IMR-90 (cell line): ENCODE measurements at regions not wholly inside any gene's neighbourhood (a gene's known extent, or its start where the extent isn't known, plus 50 kb on each side); places are given as distances from the start of the nearest gene placed in this dataset.

Source experiments
- ATAC-seq: fragments of 200-7000 bp; cut with Tn5 transposase; 2 replicates; pipeline ENCODE4 v1.9.1; 2020; ENCODE audit warnings: low read depth, mild to moderate bottlenecking, moderate library complexity
- BruUV-seq: library from RNA; stranded (reverse); fragments of 400-500 nt; replicated peaks from 2 replicates; lab custom pipeline; 2021; lab: Mats Ljungman, UMichigan
- CTCF ChIA-PET: fragments of 300-600 bp; formaldehyde crosslinking; extraction: SDS; loops from one replicate; lab custom pipeline; 2021; ENCODE audit warnings: antibody characterized with exemption; lab: Yijun Ruan, JAX
- POLR2A ChIA-PET: fragments of 300-600 bp; sonication (Branson Sonifier 250); formaldehyde crosslinking; loops from one replicate; lab custom pipeline; 2022; ENCODE audit warnings: antibody characterized with exemption; ENCODE audit not compliant: unreplicated experiment; lab: Charles Lee
- DNase-seq: peaks from one replicate; pipeline ENCODE4 v3.0.0; 2013
- H2AFZ ChIP-seq: replicated peaks from 2 replicates; pipeline ENCODE3; 2013; ENCODE audit warnings: low read length, mild to moderate bottlenecking; ENCODE audit not compliant: poor library complexity
- H2AK5ac ChIP-seq: 2 replicates; pipeline ENCODE4 v1.6.1; 2013; ENCODE audit warnings: low read depth, low read length, inconsistent platforms
- H2AK9ac ChIP-seq: replicated peaks from 2 replicates; pipeline ENCODE3; 2013; ENCODE audit warnings: mild to moderate bottlenecking, low read depth, low read length, moderate library complexity; ENCODE audit not compliant: poor library complexity
- H2BK120ac ChIP-seq: 2 replicates; pipeline ENCODE4 v1.6.1; 2013; ENCODE audit warnings: low read depth, low read length, inconsistent platforms
- H2BK15ac ChIP-seq: 3 replicates; pipeline ENCODE4 v1.6.1; 2013; ENCODE audit warnings: low read depth, low read length, inconsistent platforms
- H2BK20ac ChIP-seq: 2 replicates; pipeline ENCODE4 v1.6.1; 2013; ENCODE audit warnings: low read depth, mild to moderate bottlenecking, inconsistent platforms, low read length, moderate library complexity
- H2BK5ac ChIP-seq: 2 replicates; pipeline ENCODE4 v1.6.1; 2013; ENCODE audit warnings: mild to moderate bottlenecking, low read depth, low read length, inconsistent platforms; ENCODE audit not compliant: poor library complexity, severe bottlenecking
- H3K14ac ChIP-seq: replicated peaks from 2 replicates; pipeline ENCODE4 v1.6.1; 2013; ENCODE audit warnings: low read depth, low read length, inconsistent platforms
- H3K18ac ChIP-seq: 2 replicates; pipeline ENCODE4 v1.6.1; 2013; ENCODE audit warnings: low read depth, low read length, control low read depth
- H3K23ac ChIP-seq: 2 replicates; pipeline ENCODE4 v1.6.1; 2013; ENCODE audit warnings: low read depth, low read length, inconsistent platforms
- H3K27ac ChIP-seq: 2 replicates; pipeline ENCODE4 v1.5.1; 2013; ENCODE audit warnings: mild to moderate bottlenecking, control low read depth, low read length; ENCODE audit not compliant: insufficient read depth
- H3K27me3 ChIP-seq: 2 replicates; pipeline ENCODE4 v1.6.1; 2013; ENCODE audit warnings: low read length; ENCODE audit not compliant: control insufficient read depth, insufficient read depth
- H3K36me3 ChIP-seq: 2 replicates; pipeline ENCODE4 v1.6.1; 2013; ENCODE audit warnings: low read length, mixed read lengths; ENCODE audit not compliant: control insufficient read depth, insufficient read depth
- H3K4ac ChIP-seq: 2 replicates; pipeline ENCODE4 v1.6.1; 2013; ENCODE audit warnings: low read depth, low read length, inconsistent platforms
- H3K4me1 ChIP-seq: 2 replicates; pipeline ENCODE4 v1.6.1; 2013; ENCODE audit warnings: low read length, mixed read lengths; ENCODE audit not compliant: control insufficient read depth, insufficient read depth
- H3K4me2 ChIP-seq: 2 replicates; pipeline ENCODE4 v1.6.1; 2013; ENCODE audit warnings: low read depth, mild to moderate bottlenecking, control low read depth, low read length, moderate library complexity
- H3K4me3 ChIP-seq: 2 replicates; pipeline ENCODE4 v1.5.1; 2013; ENCODE audit warnings: low read depth, mild to moderate bottlenecking, control low read depth, low read length, moderate library complexity; ENCODE audit not compliant: insufficient read depth
- H3K56ac ChIP-seq: 2 replicates; pipeline ENCODE4 v1.6.1; 2013; ENCODE audit warnings: low read length, inconsistent platforms; ENCODE audit not compliant: insufficient read depth; ENCODE audit errors: extremely low read depth
- H3K79me1 ChIP-seq, 2 experiments: 2 replicates each; pipeline ENCODE4 v1.6.1; 2013; ENCODE audit warnings: low read length in 2 of 2, inconsistent platforms in 1 of 2, low read depth in 1 of 2
- H3K9ac ChIP-seq: 2 replicates; pipeline ENCODE4 v1.6.1; 2013; ENCODE audit warnings: low read depth, low read length, control low read depth
- H3K9me1 ChIP-seq: 2 replicates; pipeline ENCODE4 v1.6.1; 2013; ENCODE audit warnings: low read length, inconsistent platforms; ENCODE audit not compliant: insufficient read depth
- H3K9me3 ChIP-seq: 2 replicates; pipeline ENCODE4 v1.6.1; 2013; ENCODE audit warnings: low read length; ENCODE audit not compliant: control insufficient read depth, insufficient read depth
- H4K20me1 ChIP-seq: 2 replicates; pipeline ENCODE4 v1.6.1; 2013; ENCODE audit warnings: low read length, inconsistent platforms; ENCODE audit not compliant: insufficient read depth
- H4K5ac ChIP-seq: 2 replicates; pipeline ENCODE4 v1.6.1; 2013; ENCODE audit warnings: mild to moderate bottlenecking, low read depth, low read length, control low read depth
- H4K8ac ChIP-seq, 2 experiments: 2 replicates each; pipeline ENCODE4 v1.6.1; 2013; ENCODE audit warnings: low read depth in 2 of 2, low read length in 2 of 2, control low read depth in 1 of 2, inconsistent platforms in 1 of 2
- H4K91ac ChIP-seq: 2 replicates; pipeline ENCODE4 v1.6.1; 2013; ENCODE audit warnings: low read depth, low read length, inconsistent platforms; ENCODE audit not compliant: insufficient read depth
- CEBPB ChIP-seq: IDR thresholded peaks from 2 replicates; pipeline ENCODE4 v1.6.1; 2012; ENCODE audit warnings: low read depth, low read length, improper control_type of control experiment
- CHD1 ChIP-seq: IDR thresholded peaks from 2 replicates; pipeline ENCODE4 v1.6.1; 2012; ENCODE audit warnings: low read depth, low read length, improper control_type of control experiment
- CTCF ChIP-seq: conservative IDR thresholded peaks from 2 replicates; pipeline ENCODE4 v1.5.1; 2012; ENCODE audit warnings: mild to moderate bottlenecking, low read depth, low read length, improper control_type of control experiment
- ELK1 ChIP-seq: fragments of 150-350 bp; IDR thresholded peaks from 2 replicates; pipeline ENCODE4 v1.6.1; 2016; ENCODE audit warnings: low read depth, mild to moderate bottlenecking, low read length, moderate library complexity, borderline replicate concordance
- FOS ChIP-seq: fragments of 150-350 bp; IDR thresholded peaks from 2 replicates; pipeline ENCODE4 v1.6.1; 2016; ENCODE audit warnings: low read depth, low read length
- MAFK ChIP-seq: IDR thresholded peaks from 2 replicates; pipeline ENCODE4 v1.6.1; 2012; ENCODE audit warnings: low read depth, low read length, improper control_type of control experiment
- MAZ ChIP-seq: IDR thresholded peaks from 2 replicates; pipeline ENCODE4 v1.6.1; 2012; ENCODE audit warnings: low read depth, mild to moderate bottlenecking, low read length, improper control_type of control experiment, moderate library complexity, borderline replicate concordance
- MXI1 ChIP-seq: IDR thresholded peaks from 2 replicates; pipeline ENCODE4 v1.6.1; 2012; ENCODE audit warnings: low read depth, mild to moderate bottlenecking, low read length, moderate library complexity, borderline replicate concordance
- POLR2A ChIP-seq: IDR thresholded peaks from 2 replicates; pipeline ENCODE4 v1.6.1; 2012; ENCODE audit warnings: mild to moderate bottlenecking, low read depth, low read length
- RAD21 ChIP-seq: IDR thresholded peaks from 2 replicates; pipeline ENCODE4 v1.6.1; 2012; ENCODE audit warnings: low read length, improper control_type of control experiment
- RCOR1 ChIP-seq: IDR thresholded peaks from 2 replicates; pipeline ENCODE4 v1.6.1; 2012; ENCODE audit warnings: mild to moderate bottlenecking, low read length, improper control_type of control experiment; ENCODE audit not compliant: insufficient replicate concordance
- SMC3 ChIP-seq: fragments of 150-350 bp; IDR thresholded peaks from 2 replicates; pipeline ENCODE4 v1.6.1; 2016; ENCODE audit warnings: low read depth, mild to moderate bottlenecking, antibody characterized with exemption, low read length, moderate library complexity
- WGBS, 2 experiments: methylation state at CpG; one replicate each; pipeline versions ENCODE4 v1.1.5 to v1.1.7; 2013; ENCODE audit warnings: missing lambda C conversion rate in 2 of 2; ENCODE audit not compliant: insufficient read length in 1 of 2; ENCODE audit errors: extremely low coverage in 2 of 2; 5-methylcytosine and 5-hydroxymethylcytosine counted together
- dilution Hi-C: fragments of 300-500 bp; cut with HindIII; formaldehyde crosslinking; loops from one replicate; pipeline ENCODE4 v1.14.3; 2018; ENCODE audit warnings: low sequenced_read_pairs; ENCODE audit not compliant: unreplicated experiment
- in situ Hi-C: fragments of 300-500 bp; cut with MboI; formaldehyde crosslinking; loops from 3 replicates; pipeline ENCODE4 v1.14.3; 2019; ENCODE audit warnings: low sequenced_read_pairs, inconsistent platforms, mixed read lengths
- intact Hi-C: fragments of 100-400 bp; cut with micrococcal nuclease; formaldehyde crosslinking; loops from 2 replicates; pipeline ENCODE4 v1.10.0; 2022

GRCh38 chr2:228767196-228767595 lies 503.9 kb downstream of the PID1 start:
- peak; percentile 19 for DNase-seq
- Histone ChIP-seq H3K4me2 (no peak overlapping the region), H3K27me3 (no peaks in the 10 kb centered on the region), H3K79me1 (no peaks in the 10 kb centered on the region), H2BK20ac (no peak overlapping the region), H2AK5ac (no peak overlapping the region), H3K36me3 (no peaks in the 10 kb centered on the region), H4K91ac (no peak overlapping the region), H3K4me3 (no peak overlapping the region), H4K5ac (no peak overlapping the region), H3K27ac (no peak overlapping the region), H2BK15ac (no peak overlapping the region), H2AK9ac (no peak overlapping the region), H3K9ac (no peak overlapping the region), H2AFZ (no peak overlapping the region), H3K23ac (no peak overlapping the region), H3K9me1 (no peaks in the 10 kb centered on the region), H2BK5ac (no peak overlapping the region), H3K9me3 (peaks cover 3% of the 10 kb centered on the region), H3K14ac (no peak overlapping the region), H3K18ac (no peak overlapping the region), H3K4me1 (no peaks in the 10 kb centered on the region), H2BK120ac (no peak overlapping the region), H3K4ac (no peak overlapping the region), H4K8ac (no peak overlapping the region), H4K20me1 (no peaks in the 10 kb centered on the region), H3K56ac (no peak overlapping the region)
- TF ChIP-seq RAD21 (no peak), RCOR1 (no peak), CTCF (no peak), CEBPB (no peak), POLR2A (no peak), CHD1 (no peak), FOS (no peak), SMC3 (no peak), MAFK (no peak), MXI1 (no peak), ELK1 (no peak), MAZ (no peak)
- in situ Hi-C loops, result no loop called here
- ChIA-PET CTCF (no interaction called here), POLR2A (no interaction called here)
- intact Hi-C loops, result no loop called here
- dilution Hi-C loops, result no loop called here
- no peak for ATAC-seq
- no TSS peak for BruUV-seq
- no CpG with 5 or more reads among the region's 2 CpGs for WGBS, 2 experiments
